GM21360 (cell line): ENCODE measurements at regions not wholly inside any gene's neighbourhood (a gene's known extent, or its start where the extent isn't known, plus 50 kb on each side); places are given as distances from the start of the nearest gene placed in this dataset.

Experiments
- ATAC-seq: cut with Tn5 transposase; IDR thresholded peaks from one replicate; pipeline ENCODE4 v1.9.1; 2021; ENCODE audit warnings: mild to moderate bottlenecking, moderate library complexity; ENCODE audit not compliant: unreplicated experiment

GRCh38 chr6:102562713-102563112, 1169.2 kb downstream of the GRIK2 start:
- no peak for ATAC-seq

- no peak for ATAC-seq
Observed at GRCh38 chr6:102553214-102553613, 1159.7 kb downstream of the GRIK2 start.

- ATAC-seq: no peak
Observed at GRCh38 chr6:102549221-102549874, 1155.8 kb downstream of the GRIK2 start.

- ATAC-seq: no peak
Observed at GRCh38 chr6:102525336-102525735, 1131.8 kb downstream of the GRIK2 start.

- ATAC-seq: no peak
Observed at GRCh38 chr6:102520966-102521365, 1127.5 kb downstream of the GRIK2 start.

GRCh38 chr6:102517506-102517905, 1124.0 kb downstream of the GRIK2 start:
- ATAC-seq: no peak

GRCh38 chr6:102501615-102502014, 1108.1 kb downstream of the GRIK2 start:
- ATAC-seq: no peak

- no peak for ATAC-seq
Observed at GRCh38 chr6:102494808-102495207, 1101.3 kb downstream of the GRIK2 start.

- ATAC-seq: no peak
Observed at GRCh38 chr6:102493485-102493884, 1100.0 kb downstream of the GRIK2 start.

- ATAC-seq: no peak
Observed at GRCh38 chr6:102488729-102489128, 1095.2 kb downstream of the GRIK2 start.

GRCh38 chr6:102485480-102485879, 1092.0 kb downstream of the GRIK2 start:
- no peak for ATAC-seq

- no peak for ATAC-seq
Observed at GRCh38 chr6:102474041-102474807, 1080.7 kb downstream of the GRIK2 start.

- ATAC-seq: no peak
Observed at GRCh38 chr6:102458990-102459389, 1065.5 kb downstream of the GRIK2 start.

GRCh38 chr6:102438171-102438570, 1044.7 kb downstream of the GRIK2 start:
- no peak for ATAC-seq

- no peak for ATAC-seq
Observed at GRCh38 chr6:102417368-102417998, 1024.0 kb downstream of the GRIK2 start.

GRCh38 chr6:102415891-102416290, 1022.4 kb downstream of the GRIK2 start:
- no peak for ATAC-seq

- no peak for ATAC-seq
Observed at GRCh38 chr6:102411796-102412195, 1018.3 kb downstream of the GRIK2 start.

- no peak for ATAC-seq
Observed at GRCh38 chr6:102407886-102408741, 1014.6 kb downstream of the GRIK2 start.

GRCh38 chr6:102405860-102406259, 1012.4 kb downstream of the GRIK2 start:
- no peak for ATAC-seq

GRCh38 chr6:102402635-102403329, 1009.3 kb downstream of the GRIK2 start:
- ATAC-seq: no peak
